Skin epidermis (tissue), 12 donors: ENCODE measurements at regions not wholly inside any gene's neighbourhood (a gene's known extent, or its start where the extent isn't known, plus 50 kb on each side); places are given as distances from the start of the nearest gene placed in this dataset.

ENCODE experiments used
- H3K27ac ChIP-seq, 21 experiments: fragments of 200-600 bp; sonication (generic) in 11 of 21; one replicate each; pipeline ENCODE4 v1.5.0; 2020; ENCODE audit warnings: mild to moderate bottlenecking in 3 of 21, inconsistent platforms in 2 of 21, moderate library complexity in 2 of 21
- H3K4me3 ChIP-seq, 7 experiments: fragments of 200-600 bp; sonication (generic) in 2 of 7; one replicate each; pipeline ENCODE4 v1.5.0; 2020; ENCODE audit warnings: inconsistent platforms in 2 of 7, mild to moderate bottlenecking in 2 of 7, moderate library complexity in 1 of 7

DNA sequence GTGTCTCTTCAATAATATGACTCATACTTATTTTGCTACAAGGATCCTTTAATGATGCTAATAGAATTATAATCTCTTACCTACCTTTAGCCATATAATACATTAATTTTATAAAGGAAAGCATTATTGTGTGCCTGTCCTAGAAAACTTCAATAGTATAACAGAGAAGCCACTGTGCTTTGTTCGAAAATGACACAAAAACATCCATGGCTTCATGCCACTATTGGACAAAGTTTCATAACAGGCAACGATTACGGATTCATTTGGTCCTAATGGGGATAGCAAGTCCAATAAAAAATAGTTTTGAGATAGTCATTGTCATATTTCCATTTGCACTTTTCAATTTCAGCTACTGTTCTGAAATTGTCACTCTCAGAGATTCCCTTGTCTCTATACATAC lies 52.5 kb upstream of the CCDC150 start:
- no peak overlapping the region for H3K27ac ChIP-seq
- no peak overlapping the region for H3K4me3 ChIP-seq

DNA sequence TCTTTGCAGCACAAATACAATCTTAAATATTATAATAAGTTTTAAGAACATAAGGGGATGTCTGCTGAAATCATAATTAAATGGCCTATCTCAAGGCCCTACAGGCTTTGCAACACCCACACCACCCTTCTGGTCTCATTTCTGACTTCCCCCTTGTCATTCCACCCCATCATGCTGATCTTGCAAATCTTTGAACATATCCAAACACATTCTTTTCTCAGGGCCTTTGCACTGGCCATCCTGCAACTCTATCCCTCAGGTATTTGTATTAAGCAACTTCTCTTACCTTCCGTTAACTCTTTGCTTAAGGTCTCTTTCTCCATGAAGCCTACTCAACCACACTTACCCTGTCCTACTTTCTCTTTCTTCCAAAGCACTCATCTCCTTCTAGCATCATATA lies 51.8 kb upstream of the CCDC150 start:
- H3K4me3 ChIP-seq, result no peak overlapping the region
- no peak overlapping the region for H3K27ac ChIP-seq

DNA sequence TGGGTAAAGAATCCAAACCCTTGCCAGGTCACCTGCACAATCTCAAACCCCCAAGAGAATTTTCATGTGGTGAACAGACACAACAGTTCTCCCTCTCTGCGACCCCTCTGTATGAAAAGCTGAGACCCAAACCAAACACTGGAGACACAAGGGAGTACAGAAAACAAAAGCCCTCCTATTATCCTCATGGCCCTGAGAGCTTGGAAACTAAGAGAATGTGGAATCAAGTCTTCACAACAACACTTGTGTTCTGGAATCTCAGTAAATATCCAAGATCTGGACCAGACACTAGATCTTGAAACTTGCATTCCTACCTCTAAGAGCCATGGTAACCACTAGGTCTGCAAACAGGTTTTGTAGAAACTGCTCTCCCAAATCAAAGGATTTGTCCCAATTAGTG lies 50.1 kb upstream of the CCDC150 start:
- Histone ChIP-seq H3K27ac (no peak overlapping the region), H3K4me3 (no peak overlapping the region)
